ENCODE measurements at regions not wholly inside any gene's neighbourhood (a gene's known extent, or its start where the extent isn't known, plus 50 kb on each side); places are given as distances from the start of the nearest gene placed in this dataset.
A peak's percentile ranks its signal among the peaks of the same experiment; 100 is the strongest.

- DNase-seq = no peak
- intact Hi-C loops (cut with DNase I) = loop anchor here in 1 of 2 donors (10.0 kb wide), 1 partner anchor 657 kb away; no protein-coding TSS in a partner anchor
These were observed 352.4 kb upstream of the RUNX1 start for GRCh38 chr21:35401476-35401875.

DNA sequence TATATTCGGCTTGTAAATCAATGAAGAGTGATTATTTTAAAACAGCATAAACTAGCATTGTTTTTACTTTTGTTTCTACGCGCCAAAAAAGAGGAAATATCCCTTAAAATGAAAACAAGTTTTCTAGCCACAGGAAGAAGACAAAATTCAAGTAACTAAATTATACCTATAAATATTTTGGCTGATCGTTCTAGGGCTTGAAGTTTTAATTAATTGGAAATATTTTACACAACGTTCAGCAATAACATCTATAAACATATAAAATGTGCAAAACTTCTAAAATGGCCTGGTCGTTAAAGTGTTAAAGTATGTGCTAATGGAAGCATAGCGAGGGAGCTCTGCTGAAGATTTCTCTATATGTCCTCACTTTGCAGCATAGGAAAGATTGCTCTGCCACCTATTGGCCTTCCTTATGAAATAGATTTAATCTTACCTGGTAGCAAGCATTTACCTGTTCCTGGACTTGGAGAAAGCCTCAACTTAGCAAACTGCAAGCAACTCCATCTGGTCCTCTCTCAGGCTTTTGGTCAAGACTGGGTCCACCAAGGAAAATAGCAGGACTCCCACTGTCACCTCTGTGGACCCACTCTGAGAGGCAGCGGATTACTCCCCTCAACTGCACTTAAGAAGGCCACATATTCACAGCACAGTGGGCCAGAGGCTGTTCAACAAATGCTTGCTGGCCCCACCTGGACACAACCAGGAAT is 351.3 kb upstream of the RUNX1 start:
- intact Hi-C loops (cut with DNase I) = loop anchor here in 1 of 2 donors (10.0 kb wide), 1 partner anchor 656 kb away; no protein-coding TSS in a partner anchor

More at GRCh38 chr21:35401476-35401875, 352.4 kb upstream of the RUNX1 start:
- Histone ChIP-seq H3K4me3 (no peak overlapping the region), H3K9me3 (no peaks in the 10 kb centered on the region), H3K27ac (no peak overlapping the region), H3K4me1 (no peaks in the 10 kb centered on the region), H3K27me3 (no peaks in the 10 kb centered on the region), H3K36me3 (no peaks in the 10 kb centered on the region)
- ATAC-seq = no peak
- WGBS (ENCODE audit: insufficient coverage, low coverage, low lambda C conversion rate, missing lambda C conversion rate) = 64% methylated on average over 4 of the region's 4 CpGs
- TF ChIP-seq CTCF (IDR thresholded peaks at IDR 0.05) (no peak), POLR2A (IDR thresholded peaks at IDR 0.05) (no peak)

DNA sequence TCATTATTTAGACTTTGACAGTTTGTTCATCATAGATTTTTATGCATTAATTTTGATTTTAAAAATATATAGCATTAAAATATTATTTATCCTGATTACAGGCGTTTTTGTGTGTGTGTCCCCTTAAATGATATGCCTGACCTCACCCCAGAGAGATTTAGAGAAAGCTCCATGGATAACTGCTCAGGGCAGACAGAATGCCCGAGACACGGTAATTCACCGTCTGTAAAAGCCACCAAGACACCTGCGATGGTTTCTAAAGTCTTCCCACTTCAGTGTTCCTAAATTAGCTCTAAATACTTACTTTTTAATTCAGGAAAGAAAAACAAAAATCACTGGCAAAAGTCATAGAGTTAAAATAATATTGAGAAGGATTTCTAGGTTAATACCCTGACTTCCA is 350.6 kb upstream of the RUNX1 start:
- Histone ChIP-seq H3K9me3 (no peaks in the 10 kb centered on the region), H3K27ac (no peak overlapping the region), H3K4me1 (no peaks in the 10 kb centered on the region), H3K36me3 (no peaks in the 10 kb centered on the region), H3K27me3 (no peaks in the 10 kb centered on the region), H3K4me3 (no peak overlapping the region)
- intact Hi-C loops (cut with DNase I) = loop anchor here in 1 of 2 donors (10.0 kb wide), 1 partner anchor 655 kb away; no protein-coding TSS in a partner anchor
- TF ChIP-seq POLR2A (IDR thresholded peaks at IDR 0.05) (no peak), CTCF (IDR thresholded peaks at IDR 0.05) (no peak)
- ATAC-seq = no peak
- no peak for DNase-seq
- 44% methylated on average over 4 of the region's 5 CpGs for WGBS (ENCODE audit: insufficient coverage, low coverage, low lambda C conversion rate, missing lambda C conversion rate)

More for the DNA sequence above, 351.3 kb upstream of the RUNX1 start:
- Histone ChIP-seq H3K4me3 (no peak overlapping the region), H3K4me1 (no peaks in the 10 kb centered on the region), H3K36me3 (no peaks in the 10 kb centered on the region), H3K27me3 (no peaks in the 10 kb centered on the region), H3K27ac (no peak overlapping the region), H3K9me3 (no peaks in the 10 kb centered on the region)
- WGBS (ENCODE audit: insufficient coverage, low coverage, low lambda C conversion rate, missing lambda C conversion rate) = 26% methylated on average over 8 of the region's 8 CpGs
- peak; percentile 34 to 72 (median 54) for TF ChIP-seq CTCF (IDR thresholded peaks at IDR 0.05)
- TF ChIP-seq POLR2A (IDR thresholded peaks at IDR 0.05) = no peak
- DNase-seq (no peak), ATAC-seq (peak; percentile 87 to 97 (median 91))

- intact Hi-C loops (cut with DNase I) = no loop called here
These were observed 350.0 kb upstream of the RUNX1 start for GRCh38 chr21:35399002-35399530.

More at GRCh38 chr21:35399002-35399530, 350.0 kb upstream of the RUNX1 start:
- WGBS (ENCODE audit: insufficient coverage, low coverage, low lambda C conversion rate, missing lambda C conversion rate) = 66% methylated on average over 7 of the region's 7 CpGs
- DNase-seq (no peak), ATAC-seq (no peak)
- H3K27ac ChIP-seq = no peak overlapping the region
- TF ChIP-seq POLR2A (IDR thresholded peaks at IDR 0.05) (no peak), CTCF (IDR thresholded peaks at IDR 0.05) (no peak)
- H3K9me3 ChIP-seq = no peaks in the 10 kb centered on the region
- H3K4me1 ChIP-seq = no peaks in the 10 kb centered on the region
- no peak overlapping the region for H3K4me3 ChIP-seq
- no peaks in the 10 kb centered on the region for H3K36me3 ChIP-seq
- no peaks in the 10 kb centered on the region for H3K27me3 ChIP-seq
